Prostate gland (tissue), 2 donors: ENCODE measurements at regions not wholly inside any gene's neighbourhood (a gene's known extent, or its start where the extent isn't known, plus 50 kb on each side); places are given as distances from the start of the nearest gene placed in this dataset.

Source experiments
- POLR2A ChIP-seq: fragments of 450-650 bp; IDR thresholded peaks from one replicate; pipeline ENCODE4 v1.6.1; 2016; ENCODE audit warnings: antibody characterized with exemption, mild to moderate bottlenecking
- POLR2AphosphoS5 ChIP-seq: sonication (generic); formaldehyde crosslinking; IDR thresholded peaks from one replicate; pipeline ENCODE4 v1.6.1; 2017; ENCODE audit warnings: antibody characterized with exemption
- TF ChIP-seq, protein P1 (sequence below), 4 experiments: fragments of 200-600 bp in 2 of 4; fragments of 450-650 bp in 2 of 4; sonication (generic) in 2 of 4; IDR thresholded peaks; 1 replicate in 3 of 4; 2 replicates in 1 of 4; pipeline ENCODE4 v1.5.1; 2016 to 2019; ENCODE audit warnings: antibody characterized with exemption in 4 of 4, mild to moderate bottlenecking in 2 of 4, moderate library complexity in 2 of 4

DNA sequence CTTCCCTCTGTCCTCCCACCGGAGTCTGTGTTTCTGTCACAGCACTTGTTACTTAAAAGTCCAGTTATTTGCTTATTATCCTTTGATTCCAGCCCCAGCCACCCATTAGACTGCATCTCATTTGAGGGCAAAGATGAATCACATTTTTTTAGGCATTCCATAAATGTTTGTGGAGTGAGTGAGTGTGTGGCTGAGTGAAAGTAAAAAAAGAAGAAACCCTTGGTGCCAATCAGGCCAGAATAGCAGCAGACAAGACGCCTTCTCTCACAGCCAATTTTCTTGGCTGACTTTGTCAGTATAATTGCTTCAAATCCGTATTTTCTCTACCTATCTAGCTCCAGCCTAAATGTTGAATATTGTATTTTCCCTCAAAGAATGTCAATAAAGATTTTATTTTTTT lies 613.0 kb upstream of the WWC1 start:
- TF ChIP-seq, protein P1, sequence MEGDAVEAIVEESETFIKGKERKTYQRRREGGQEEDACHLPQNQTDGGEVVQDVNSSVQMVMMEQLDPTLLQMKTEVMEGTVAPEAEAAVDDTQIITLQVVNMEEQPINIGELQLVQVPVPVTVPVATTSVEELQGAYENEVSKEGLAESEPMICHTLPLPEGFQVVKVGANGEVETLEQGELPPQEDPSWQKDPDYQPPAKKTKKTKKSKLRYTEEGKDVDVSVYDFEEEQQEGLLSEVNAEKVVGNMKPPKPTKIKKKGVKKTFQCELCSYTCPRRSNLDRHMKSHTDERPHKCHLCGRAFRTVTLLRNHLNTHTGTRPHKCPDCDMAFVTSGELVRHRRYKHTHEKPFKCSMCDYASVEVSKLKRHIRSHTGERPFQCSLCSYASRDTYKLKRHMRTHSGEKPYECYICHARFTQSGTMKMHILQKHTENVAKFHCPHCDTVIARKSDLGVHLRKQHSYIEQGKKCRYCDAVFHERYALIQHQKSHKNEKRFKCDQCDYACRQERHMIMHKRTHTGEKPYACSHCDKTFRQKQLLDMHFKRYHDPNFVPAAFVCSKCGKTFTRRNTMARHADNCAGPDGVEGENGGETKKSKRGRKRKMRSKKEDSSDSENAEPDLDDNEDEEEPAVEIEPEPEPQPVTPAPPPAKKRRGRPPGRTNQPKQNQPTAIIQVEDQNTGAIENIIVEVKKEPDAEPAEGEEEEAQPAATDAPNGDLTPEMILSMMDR (IDR thresholded peaks at IDR 0.05) = no peak
- TF ChIP-seq POLR2AphosphoS5 (no peak), POLR2A (no peak)
